GM10266 (cell line): ENCODE measurements at regions not wholly inside any gene's neighbourhood (a gene's known extent, or its start where the extent isn't known, plus 50 kb on each side); places are given as distances from the start of the nearest gene placed in this dataset.

Experiments used
- DNase-seq: peaks from one replicate; pipeline ENCODE4 v3.0.0; 2012; ENCODE audit errors: extremely low spot score
- TF ChIP-seq, protein P1 (sequence below): IDR thresholded peaks from 2 replicates; pipeline ENCODE4 v1.5.1; 2012; ENCODE audit warnings: mild to moderate bottlenecking, low read depth; ENCODE audit not compliant: control insufficient read depth, insufficient read depth; ENCODE audit errors: missing control alignments

DNA sequence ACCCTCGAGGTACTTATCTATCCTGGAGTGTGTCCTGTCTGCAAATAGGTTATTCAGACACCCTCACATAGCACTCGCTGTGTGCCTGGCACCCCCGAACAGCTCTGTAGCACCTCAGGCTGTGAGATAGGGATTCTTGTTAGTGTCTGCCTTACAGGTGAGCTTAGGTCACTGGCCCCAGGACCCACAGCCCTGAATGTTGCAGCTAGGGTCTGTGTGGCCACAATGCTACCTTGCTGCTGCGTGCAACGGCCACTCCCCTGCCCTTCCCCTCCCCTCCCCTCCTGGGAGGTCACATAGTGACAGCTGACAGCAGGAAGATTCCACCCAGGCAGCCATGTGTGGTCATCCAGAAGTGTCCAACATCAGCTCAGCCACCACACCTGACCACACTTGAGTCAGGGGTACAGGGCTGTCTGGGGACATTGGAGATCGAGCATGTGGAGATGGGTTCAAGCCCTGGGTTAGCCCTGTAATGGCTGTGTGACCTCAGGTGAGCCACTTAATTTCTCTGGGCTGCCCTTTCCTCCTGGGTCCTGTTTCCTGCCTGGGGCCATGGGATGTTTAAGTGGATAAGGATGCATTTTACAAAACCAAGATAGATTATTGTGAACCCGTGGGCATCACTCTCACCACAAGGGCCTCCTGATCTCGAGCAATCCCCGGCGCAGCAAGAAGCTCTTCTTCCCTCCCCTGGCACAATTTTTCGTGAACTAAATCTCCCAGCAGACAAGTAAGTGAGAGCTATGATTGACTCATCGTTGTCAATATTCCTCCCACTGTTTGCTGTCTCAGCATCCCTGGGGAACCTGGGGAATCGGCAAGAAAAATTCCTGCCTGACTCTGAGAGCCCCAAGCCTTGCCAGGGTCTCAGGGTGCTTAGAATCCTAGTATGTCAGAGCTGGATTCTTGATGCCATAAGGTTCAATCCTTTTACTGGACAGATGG lies 208.7 kb downstream of the PTPRU start:
- no peak for DNase-seq
- TF ChIP-seq, protein P1, sequence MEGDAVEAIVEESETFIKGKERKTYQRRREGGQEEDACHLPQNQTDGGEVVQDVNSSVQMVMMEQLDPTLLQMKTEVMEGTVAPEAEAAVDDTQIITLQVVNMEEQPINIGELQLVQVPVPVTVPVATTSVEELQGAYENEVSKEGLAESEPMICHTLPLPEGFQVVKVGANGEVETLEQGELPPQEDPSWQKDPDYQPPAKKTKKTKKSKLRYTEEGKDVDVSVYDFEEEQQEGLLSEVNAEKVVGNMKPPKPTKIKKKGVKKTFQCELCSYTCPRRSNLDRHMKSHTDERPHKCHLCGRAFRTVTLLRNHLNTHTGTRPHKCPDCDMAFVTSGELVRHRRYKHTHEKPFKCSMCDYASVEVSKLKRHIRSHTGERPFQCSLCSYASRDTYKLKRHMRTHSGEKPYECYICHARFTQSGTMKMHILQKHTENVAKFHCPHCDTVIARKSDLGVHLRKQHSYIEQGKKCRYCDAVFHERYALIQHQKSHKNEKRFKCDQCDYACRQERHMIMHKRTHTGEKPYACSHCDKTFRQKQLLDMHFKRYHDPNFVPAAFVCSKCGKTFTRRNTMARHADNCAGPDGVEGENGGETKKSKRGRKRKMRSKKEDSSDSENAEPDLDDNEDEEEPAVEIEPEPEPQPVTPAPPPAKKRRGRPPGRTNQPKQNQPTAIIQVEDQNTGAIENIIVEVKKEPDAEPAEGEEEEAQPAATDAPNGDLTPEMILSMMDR: no peak

DNA sequence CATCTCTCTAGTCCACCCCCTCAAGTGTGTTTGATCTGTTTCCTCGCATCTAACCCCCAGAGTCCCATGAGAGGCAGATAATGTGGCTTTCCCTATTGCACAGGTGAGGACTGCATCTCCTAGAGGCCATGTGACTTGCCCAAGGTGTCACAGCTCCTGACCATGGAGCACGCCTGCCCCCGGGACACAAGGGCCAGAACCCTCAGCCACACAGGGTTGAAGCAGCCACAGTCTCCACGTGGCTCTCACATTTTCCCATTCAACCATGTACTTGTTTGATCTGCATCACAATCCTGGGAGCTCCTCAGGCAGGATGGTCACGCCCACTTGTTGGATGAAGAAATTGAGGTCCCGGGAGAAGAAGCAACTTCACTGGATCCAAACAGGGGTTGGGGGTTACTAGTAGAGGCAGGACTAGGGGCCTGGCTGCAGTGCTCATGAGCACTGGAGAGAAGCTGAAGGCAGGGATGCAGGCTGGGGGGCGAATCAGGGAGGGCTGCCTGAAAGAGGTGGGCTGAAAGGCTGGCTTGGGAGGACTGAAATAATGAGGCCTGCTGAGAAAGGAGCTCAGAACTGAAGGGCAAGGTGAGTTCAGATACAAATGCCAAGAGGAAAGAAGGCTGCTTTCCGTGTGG lies 207.9 kb downstream of the PTPRU start:
- DNase-seq: no peak
- TF ChIP-seq, protein P1: no peak

DNA sequence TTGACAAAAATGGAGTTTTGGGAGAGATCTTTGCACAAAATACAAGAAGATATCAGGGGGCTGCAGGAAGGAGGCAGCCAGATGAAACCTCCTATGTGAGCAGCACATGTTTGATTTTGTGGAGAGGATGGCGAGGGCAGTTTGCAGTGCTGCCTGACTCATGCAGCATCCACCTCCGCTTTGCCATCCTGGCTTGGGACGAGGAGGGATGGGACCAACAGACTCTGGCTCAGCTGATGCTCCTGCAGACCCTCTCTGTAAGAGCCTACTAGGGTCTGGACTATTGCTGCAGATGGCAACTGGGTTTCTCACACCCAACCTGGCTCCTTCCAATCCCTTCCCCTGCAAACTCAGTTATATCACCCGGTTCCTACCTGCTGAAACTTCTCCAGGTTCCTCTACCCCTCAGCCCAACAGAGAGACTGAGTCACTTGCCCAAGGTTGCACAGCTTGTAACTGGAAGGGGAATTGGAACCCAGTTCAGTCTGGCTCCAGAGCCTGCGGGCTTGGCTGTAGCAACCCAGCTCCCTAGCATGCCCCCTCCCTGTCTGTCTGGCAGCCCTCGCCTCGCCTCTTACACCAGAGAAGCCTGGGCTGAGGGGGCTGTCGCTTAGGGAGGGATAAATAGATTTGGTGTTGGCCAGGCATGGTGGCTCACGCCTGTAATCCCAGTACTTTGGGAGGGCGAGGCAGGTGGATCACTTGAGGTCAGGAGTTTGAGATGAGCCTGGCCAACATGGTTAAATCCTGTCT lies 205.8 kb downstream of the PTPRU start:
- no peak for DNase-seq
- TF ChIP-seq, protein P1: no peak

DNA sequence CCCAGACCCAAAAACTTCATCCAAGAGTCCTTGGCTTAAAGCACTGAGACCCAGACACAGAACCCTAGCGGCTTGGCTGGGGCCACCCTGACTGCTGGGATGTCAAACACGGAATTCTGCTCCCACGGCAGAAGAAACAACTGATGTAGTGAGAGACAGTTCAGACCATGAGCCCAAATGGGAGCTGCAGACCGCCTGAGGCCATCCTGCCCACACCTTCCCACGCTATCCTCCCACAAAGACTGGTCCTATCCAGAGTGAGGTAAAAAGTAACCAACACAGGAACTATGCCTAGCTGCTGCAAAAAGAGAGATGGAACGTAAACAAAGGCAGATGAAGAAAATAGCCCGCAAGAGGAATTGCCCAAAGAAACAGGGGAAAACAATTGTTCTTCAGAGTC lies 203.3 kb downstream of the PTPRU start:
- DNase-seq: no peak
- TF ChIP-seq, protein P1: no peak

DNA sequence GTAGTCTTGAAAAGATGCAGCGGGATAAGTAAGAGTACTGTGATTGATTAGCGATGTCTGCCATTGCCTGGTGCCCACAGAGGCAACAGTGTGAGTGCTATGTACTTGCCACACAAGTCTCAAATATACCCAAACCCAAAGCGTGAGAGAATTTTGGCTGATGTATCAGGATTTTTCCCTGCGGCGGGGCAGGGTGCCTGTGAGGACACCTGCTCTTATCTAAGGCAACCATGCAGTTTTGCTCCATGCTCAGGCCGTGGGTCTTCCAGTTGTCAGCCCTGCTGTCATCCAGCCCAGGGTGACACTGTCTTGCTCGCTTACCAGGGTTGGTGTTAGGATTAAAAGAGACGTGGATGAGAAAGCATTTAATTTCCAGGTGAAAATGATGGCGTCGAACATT lies 202.7 kb downstream of the PTPRU start:
- TF ChIP-seq, protein P1: no peak

DNA sequence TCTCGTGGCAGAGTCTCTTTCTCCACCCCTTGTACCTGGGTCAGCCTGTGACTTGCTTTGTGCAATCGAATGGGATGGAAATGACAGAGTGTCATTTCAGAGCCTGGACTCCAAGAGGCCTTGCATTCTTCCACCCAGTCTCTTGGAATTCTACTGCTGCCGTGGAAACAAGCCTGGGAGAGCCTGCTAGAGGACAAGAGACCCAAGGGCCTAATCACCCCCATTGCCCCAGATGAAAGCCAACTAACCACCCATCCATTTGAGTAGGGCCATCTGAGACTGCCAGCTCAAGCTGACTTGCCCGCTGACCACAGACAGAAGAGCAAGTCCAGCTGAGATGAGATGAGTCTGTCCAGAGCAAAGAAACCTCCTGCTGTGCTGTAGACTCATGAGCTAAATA lies 201.6 kb downstream of the PTPRU start:
- no peak for DNase-seq
- TF ChIP-seq, protein P1: no peak

More for the DNA sequence above, 202.7 kb downstream of the PTPRU start:
- no peak for DNase-seq
